ENCODE measurements at regions not wholly inside any gene's neighbourhood (a gene's known extent, or its start where the extent isn't known, plus 50 kb on each side); places are given as distances from the start of the nearest gene placed in this dataset.

DNA sequence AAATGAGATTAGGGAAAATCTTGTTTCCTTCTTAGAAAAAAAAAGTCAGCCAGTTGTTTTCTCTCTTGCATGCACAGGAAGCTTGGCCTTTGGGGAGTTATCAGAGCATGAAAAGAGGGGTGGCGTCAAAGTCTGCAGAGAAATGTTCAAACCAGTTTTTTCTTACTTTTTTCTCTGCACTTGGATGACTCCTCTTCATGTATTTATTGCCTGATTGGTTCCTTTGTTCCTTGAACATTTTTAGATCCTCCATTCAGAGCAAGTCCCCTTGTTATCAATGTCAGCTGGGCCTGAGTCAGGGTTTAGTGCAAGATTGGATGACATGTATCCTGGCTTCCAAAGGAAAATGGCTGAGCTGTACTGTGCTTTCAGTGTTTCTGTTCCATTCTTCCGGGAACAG lies 392.6 kb upstream of the BRINP1 start:
- intact Hi-C loops (cut with micrococcal nuclease; ENCODE audit: unreplicated experiment) = no loop called here
- no peaks in the 10 kb centered on the region for H3K36me3 ChIP-seq (ENCODE audit: control insufficient read depth, insufficient read depth, low read length)
- no peaks in the 10 kb centered on the region for H3K4me1 ChIP-seq
- Mint-ChIP-seq H3K27ac (ENCODE audit: unreplicated experiment) (no peak overlapping the region), H3K9me3 (ENCODE audit: unreplicated experiment) (no peaks in the 10 kb centered on the region), H3K36me3 (ENCODE audit: insufficient read depth, unreplicated experiment) (no peaks in the 10 kb centered on the region), H3K4me3 (ENCODE audit: unreplicated experiment) (no peak overlapping the region), H3K27me3 (ENCODE audit: insufficient read depth, unreplicated experiment) (peaks cover 12% of the 10 kb centered on the region), H3K4me1 (ENCODE audit: low read depth, unreplicated experiment) (no peaks in the 10 kb centered on the region)
- ChIA-PET POLR2A (no interaction called here), CTCF (no interaction called here)
- H3K4me3 ChIP-seq (ENCODE audit: low read depth, low read length) = no peak overlapping the region
- no TSS peak for BruUV-seq (replicated peaks)
- H3K27me3 ChIP-seq (replicated peaks; ENCODE audit: control insufficient read depth, insufficient read depth, low read length) = no peaks in the 10 kb centered on the region; the same call in 1 of the 2 replicates
- no peaks in the 10 kb centered on the region for H3K9me3 ChIP-seq
- DNase-seq = no peak
- TF ChIP-seq, protein P1, sequence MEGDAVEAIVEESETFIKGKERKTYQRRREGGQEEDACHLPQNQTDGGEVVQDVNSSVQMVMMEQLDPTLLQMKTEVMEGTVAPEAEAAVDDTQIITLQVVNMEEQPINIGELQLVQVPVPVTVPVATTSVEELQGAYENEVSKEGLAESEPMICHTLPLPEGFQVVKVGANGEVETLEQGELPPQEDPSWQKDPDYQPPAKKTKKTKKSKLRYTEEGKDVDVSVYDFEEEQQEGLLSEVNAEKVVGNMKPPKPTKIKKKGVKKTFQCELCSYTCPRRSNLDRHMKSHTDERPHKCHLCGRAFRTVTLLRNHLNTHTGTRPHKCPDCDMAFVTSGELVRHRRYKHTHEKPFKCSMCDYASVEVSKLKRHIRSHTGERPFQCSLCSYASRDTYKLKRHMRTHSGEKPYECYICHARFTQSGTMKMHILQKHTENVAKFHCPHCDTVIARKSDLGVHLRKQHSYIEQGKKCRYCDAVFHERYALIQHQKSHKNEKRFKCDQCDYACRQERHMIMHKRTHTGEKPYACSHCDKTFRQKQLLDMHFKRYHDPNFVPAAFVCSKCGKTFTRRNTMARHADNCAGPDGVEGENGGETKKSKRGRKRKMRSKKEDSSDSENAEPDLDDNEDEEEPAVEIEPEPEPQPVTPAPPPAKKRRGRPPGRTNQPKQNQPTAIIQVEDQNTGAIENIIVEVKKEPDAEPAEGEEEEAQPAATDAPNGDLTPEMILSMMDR (IDR thresholded peaks at IDR 0.05; ENCODE audit: insufficient read depth in 1 of 2, low read depth in 1 of 2, low read length in 1 of 2, severe bottlenecking in 1 of 2, unreplicated experiment in 1 of 2) = no peak

DNA sequence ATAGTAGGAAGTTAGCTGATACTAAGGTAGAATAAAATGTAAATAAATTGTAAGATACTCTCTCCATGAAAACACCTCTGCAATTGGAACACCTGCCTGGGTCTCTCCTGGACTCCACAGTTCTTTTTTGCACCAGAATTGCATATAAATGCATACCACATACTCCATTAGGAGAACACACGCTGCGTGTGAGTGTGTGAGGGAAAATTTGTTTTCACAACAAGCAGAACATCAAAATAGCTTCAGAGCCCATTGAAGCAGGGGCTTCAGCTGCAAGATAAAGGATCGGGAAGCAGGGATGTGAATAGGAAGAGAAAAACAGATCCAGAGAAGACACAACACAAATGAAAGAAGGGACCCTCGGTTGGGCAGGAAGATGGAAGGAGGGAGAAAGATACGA lies 389.8 kb upstream of the BRINP1 start:
- BruUV-seq (replicated peaks) = no TSS peak
- no peaks in the 10 kb centered on the region for H3K36me3 ChIP-seq (ENCODE audit: control insufficient read depth, insufficient read depth, low read length)
- DNase-seq = no peak
- no peaks in the 10 kb centered on the region for H3K4me1 ChIP-seq
- no peaks in the 10 kb centered on the region for H3K9me3 Mint-ChIP-seq (ENCODE audit: unreplicated experiment)
- no peaks in the 10 kb centered on the region for H3K9me3 ChIP-seq
- H3K4me3 Mint-ChIP-seq (ENCODE audit: unreplicated experiment) = no peak overlapping the region
- TF ChIP-seq, protein P1 (IDR thresholded peaks at IDR 0.05; ENCODE audit: insufficient read depth in 1 of 2, low read depth in 1 of 2, low read length in 1 of 2, severe bottlenecking in 1 of 2, unreplicated experiment in 1 of 2) = no peak
- no peak overlapping the region for H3K4me3 ChIP-seq (ENCODE audit: low read depth, low read length)
- no peaks in the 10 kb centered on the region; the same call in 1 of the 2 replicates for H3K27me3 ChIP-seq (replicated peaks; ENCODE audit: control insufficient read depth, insufficient read depth, low read length)
- H3K27me3 Mint-ChIP-seq (ENCODE audit: insufficient read depth, unreplicated experiment) = peaks cover 13% of the 10 kb centered on the region
- H3K36me3 Mint-ChIP-seq (ENCODE audit: insufficient read depth, unreplicated experiment) = no peaks in the 10 kb centered on the region
- CTCF ChIA-PET = no interaction called here
- H3K4me1 Mint-ChIP-seq (ENCODE audit: low read depth, unreplicated experiment) = no peaks in the 10 kb centered on the region
- POLR2A ChIA-PET = no interaction called here
- intact Hi-C loops (cut with micrococcal nuclease; ENCODE audit: unreplicated experiment) = no loop called here
- no peak overlapping the region for H3K27ac Mint-ChIP-seq (ENCODE audit: unreplicated experiment)

DNA sequence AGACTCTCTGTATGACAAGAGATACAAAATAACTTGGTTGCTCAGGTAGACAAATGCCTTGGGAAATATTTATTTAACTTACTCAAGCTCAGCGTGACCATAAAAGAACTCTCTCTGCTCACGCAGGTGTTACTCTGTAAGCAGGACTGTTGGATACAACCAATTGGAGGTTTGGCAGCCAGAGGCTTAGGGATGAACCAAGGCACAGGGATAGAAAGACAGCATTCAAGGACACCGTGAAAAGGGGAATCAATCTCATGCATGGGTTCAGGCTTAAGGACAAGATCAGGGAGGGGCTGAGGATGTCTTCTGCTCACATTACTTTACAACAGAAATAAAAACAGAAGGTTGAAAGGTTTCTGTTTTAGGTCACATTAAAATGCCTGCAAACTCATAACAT lies 389.0 kb upstream of the BRINP1 start:
- POLR2A ChIA-PET = no interaction called here
- H3K27me3 ChIP-seq (replicated peaks; ENCODE audit: control insufficient read depth, insufficient read depth, low read length) = no peaks in the 10 kb centered on the region; the same call in 1 of the 2 replicates
- intact Hi-C loops (cut with micrococcal nuclease; ENCODE audit: unreplicated experiment) = no loop called here
- no peak overlapping the region for H3K4me3 ChIP-seq (ENCODE audit: low read depth, low read length)
- Mint-ChIP-seq H3K4me1 (ENCODE audit: low read depth, unreplicated experiment) (no peaks in the 10 kb centered on the region), H3K27ac (ENCODE audit: unreplicated experiment) (no peak overlapping the region), H3K36me3 (ENCODE audit: insufficient read depth, unreplicated experiment) (no peaks in the 10 kb centered on the region), H3K27me3 (ENCODE audit: insufficient read depth, unreplicated experiment) (peaks cover 13% of the 10 kb centered on the region), H3K4me3 (ENCODE audit: unreplicated experiment) (no peak overlapping the region), H3K9me3 (ENCODE audit: unreplicated experiment) (no peaks in the 10 kb centered on the region)
- H3K4me1 ChIP-seq = no peaks in the 10 kb centered on the region
- BruUV-seq (replicated peaks) = no TSS peak
- TF ChIP-seq, protein P1 (IDR thresholded peaks at IDR 0.05; ENCODE audit: insufficient read depth in 1 of 2, low read depth in 1 of 2, low read length in 1 of 2, severe bottlenecking in 1 of 2, unreplicated experiment in 1 of 2) = no peak
- H3K36me3 ChIP-seq (ENCODE audit: control insufficient read depth, insufficient read depth, low read length) = no peaks in the 10 kb centered on the region
- H3K9me3 ChIP-seq = no peaks in the 10 kb centered on the region
- CTCF ChIA-PET = no interaction called here
- DNase-seq = no peak
